Fibroblast of pulmonary artery (primary cell): ENCODE measurements at regions not wholly inside any gene's neighbourhood (a gene's known extent, or its start where the extent isn't known, plus 50 kb on each side); places are given as distances from the start of the nearest gene placed in this dataset.

Experiments
- DNase-seq: peaks from one replicate; pipeline ENCODE4 v3.0.0-alpha.2; 2010; ENCODE audit warnings: low read depth
- H3K4me3 ChIP-seq: replicated peaks from 2 replicates; pipeline ENCODE4 v1.5.1; 2011; ENCODE audit warnings: low read depth, mild to moderate bottlenecking, control low read depth, low read length, moderate library complexity
- TF ChIP-seq, protein P1 (sequence below): IDR thresholded peaks from 2 replicates; pipeline ENCODE4 v1.5.1; 2011; ENCODE audit warnings: mild to moderate bottlenecking, control low read depth, low read length, inconsistent platforms; ENCODE audit errors: missing control alignments

DNA sequence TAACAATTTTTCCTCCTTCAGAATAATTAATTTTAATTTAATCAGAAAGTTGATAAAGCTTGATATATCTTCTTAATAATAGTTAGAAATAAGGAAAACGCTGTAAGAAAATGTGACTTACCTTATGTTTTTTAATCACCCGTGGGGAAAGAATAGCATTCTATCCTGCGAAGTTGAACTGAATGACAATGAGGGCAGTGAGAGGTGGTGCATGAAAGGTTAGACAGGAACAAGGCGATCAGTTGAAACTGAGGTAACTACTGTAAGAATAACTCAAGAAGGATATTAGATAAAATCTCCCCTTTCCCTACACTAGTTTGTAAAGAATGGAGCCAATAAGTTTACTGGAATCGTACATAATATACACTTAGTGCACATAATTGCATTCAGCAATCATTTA, 655.0 kb upstream of the NCAM2 start:
- no peak overlapping the region for H3K4me3 ChIP-seq
- DNase-seq = no peak
- TF ChIP-seq, protein P1, sequence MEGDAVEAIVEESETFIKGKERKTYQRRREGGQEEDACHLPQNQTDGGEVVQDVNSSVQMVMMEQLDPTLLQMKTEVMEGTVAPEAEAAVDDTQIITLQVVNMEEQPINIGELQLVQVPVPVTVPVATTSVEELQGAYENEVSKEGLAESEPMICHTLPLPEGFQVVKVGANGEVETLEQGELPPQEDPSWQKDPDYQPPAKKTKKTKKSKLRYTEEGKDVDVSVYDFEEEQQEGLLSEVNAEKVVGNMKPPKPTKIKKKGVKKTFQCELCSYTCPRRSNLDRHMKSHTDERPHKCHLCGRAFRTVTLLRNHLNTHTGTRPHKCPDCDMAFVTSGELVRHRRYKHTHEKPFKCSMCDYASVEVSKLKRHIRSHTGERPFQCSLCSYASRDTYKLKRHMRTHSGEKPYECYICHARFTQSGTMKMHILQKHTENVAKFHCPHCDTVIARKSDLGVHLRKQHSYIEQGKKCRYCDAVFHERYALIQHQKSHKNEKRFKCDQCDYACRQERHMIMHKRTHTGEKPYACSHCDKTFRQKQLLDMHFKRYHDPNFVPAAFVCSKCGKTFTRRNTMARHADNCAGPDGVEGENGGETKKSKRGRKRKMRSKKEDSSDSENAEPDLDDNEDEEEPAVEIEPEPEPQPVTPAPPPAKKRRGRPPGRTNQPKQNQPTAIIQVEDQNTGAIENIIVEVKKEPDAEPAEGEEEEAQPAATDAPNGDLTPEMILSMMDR = no peak

DNA sequence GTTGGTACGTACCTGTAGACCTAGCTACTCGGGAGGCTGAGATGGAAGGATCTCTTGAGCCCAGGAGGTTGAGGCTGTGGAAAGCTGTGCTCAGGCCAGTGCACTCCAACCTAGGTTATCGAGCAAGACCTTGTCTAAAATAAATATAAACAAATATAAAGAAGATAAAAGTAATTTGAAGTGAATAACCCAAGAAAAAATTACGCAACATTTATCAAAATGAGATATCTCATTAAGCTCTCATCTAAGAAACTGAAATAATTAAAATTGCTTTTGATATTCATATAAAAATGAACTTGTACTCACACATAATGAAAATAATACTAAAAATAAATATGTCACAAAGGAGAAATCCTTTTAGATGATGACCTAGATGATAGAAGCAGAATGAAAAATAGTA, 647.1 kb upstream of the NCAM2 start:
- TF ChIP-seq, protein P1 = no peak
- DNase-seq = no peak
- no peak overlapping the region for H3K4me3 ChIP-seq

DNA sequence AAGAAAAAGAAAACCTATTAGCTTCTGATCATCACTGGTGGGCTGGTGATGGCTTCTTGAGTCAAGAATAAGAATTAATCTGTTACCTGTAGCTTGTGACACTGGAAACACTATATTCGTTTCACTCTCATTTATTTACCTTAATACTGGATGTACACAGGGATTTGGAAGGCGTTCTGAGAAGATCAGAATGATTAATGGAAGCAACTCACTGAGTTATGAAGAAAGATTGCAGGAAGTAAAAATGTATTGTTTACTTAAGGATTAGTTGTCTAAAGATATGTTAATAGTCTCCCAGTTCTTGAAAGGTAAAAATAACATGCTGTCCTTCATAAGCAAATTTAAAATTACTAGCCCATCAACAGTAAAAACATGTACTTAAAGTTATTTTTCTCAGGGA, 644.9 kb upstream of the NCAM2 start:
- no peak overlapping the region for H3K4me3 ChIP-seq
- DNase-seq = no peak
- TF ChIP-seq, protein P1 = no peak

DNA sequence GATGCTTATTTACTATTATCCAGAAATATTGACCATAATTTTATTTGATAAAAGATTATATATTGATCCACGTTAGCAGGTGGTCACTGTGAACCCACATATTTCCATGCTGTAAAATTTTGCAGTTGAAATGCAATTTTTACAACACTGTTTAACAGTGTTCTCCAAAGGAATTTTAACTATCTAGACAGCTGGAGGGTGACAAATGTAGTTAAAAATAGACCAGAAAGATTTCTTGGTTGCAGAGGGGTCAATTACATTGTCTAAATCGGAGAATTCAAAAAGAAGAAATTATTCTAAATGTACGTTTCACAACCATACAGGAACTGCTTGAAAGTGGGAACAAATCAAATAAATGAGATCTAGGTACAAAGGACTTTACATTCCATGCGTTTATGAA, 625.2 kb upstream of the NCAM2 start:
- no peak for DNase-seq
- H3K4me3 ChIP-seq = no peak overlapping the region
- TF ChIP-seq, protein P1 = no peak

DNA sequence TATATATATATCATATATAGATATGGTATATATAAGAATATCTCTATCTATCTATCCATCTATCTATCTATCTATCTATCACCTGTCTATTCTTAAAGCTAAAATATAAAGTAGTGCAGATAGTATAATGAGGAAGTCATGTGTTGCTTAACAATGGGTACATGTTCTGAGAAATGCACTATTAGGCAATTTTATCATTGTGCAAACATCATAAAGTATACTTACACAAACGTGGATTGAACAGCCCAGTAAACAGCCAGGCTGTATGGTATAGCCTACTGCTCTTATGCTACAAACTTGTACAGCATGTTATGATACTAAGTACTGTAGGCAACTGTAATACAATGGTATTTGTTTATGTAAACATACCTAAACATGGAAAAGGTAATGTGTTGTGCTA, 621.0 kb upstream of the NCAM2 start:
- TF ChIP-seq, protein P1 = no peak

DNA sequence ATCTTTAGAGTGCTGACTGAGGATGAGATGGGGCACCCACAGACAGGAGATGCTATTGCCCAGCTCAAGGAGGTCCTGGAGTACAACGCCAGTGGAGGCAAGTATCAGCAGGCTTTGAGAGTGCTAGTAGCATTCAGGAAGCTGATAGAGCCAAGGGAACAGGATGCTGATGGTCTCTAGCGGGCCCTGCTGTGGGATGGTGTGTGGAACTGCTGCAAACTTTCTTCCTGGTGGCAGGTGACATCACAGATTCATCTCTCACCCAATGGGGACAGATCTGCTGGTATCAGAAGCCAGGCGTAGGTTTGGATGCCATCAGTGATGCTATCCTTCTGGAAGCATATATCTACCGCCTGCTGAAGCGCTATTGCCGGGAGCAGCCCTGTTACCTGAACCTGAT, 609.8 kb upstream of the NCAM2 start:
- TF ChIP-seq, protein P1 = no peak
- DNase-seq = no peak
- H3K4me3 ChIP-seq = no peak overlapping the region

More for the DNA sequence above, 621.0 kb upstream of the NCAM2 start:
- no peak overlapping the region for H3K4me3 ChIP-seq
- DNase-seq = no peak

DNA sequence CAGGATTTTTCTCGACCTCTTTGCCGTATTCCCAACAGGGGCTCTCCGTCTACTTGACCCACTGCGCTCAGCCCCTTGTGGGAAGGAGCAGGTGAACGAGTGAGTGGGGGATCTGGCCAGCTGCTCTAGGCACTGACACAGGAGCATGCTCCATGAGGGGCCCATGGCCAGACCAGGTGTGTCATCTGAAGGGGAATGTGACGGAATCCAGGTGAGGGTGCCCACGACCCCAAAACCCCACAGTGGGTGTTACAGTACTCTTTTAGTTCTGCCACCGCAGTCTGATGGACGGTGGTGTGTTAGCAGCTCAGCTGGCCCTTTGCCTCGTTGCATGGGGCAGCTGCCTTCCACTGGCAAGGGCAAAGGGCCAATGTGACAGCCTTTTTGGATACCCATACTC, 601.4 kb upstream of the NCAM2 start:
- no peak overlapping the region for H3K4me3 ChIP-seq
- TF ChIP-seq, protein P1 = no peak
- no peak for DNase-seq
